ENCODE measurements at regions not wholly inside any gene's neighbourhood (a gene's known extent, or its start where the extent isn't known, plus 50 kb on each side); places are given as distances from the start of the nearest gene placed in this dataset.

GRCh38 chr12:24138041-24138440 lies 188.6 kb upstream of the SOX5 start:
- Histone ChIP-seq H3K4me1 (ENCODE audit: insufficient read depth) (peaks cover 15% of the 10 kb centered on the region), H3K36me3 (replicated peaks; ENCODE audit: insufficient read depth, low read depth) (no peaks in the 10 kb centered on the region), H3K27me3 (no peaks in the 10 kb centered on the region), H4K20me1 (ENCODE audit: insufficient read depth, poor library complexity, severe bottlenecking) (no peaks in the 10 kb centered on the region), H3K4me2 (no peak overlapping the region), H3K4me3 (no peak overlapping the region), H3K9me2 (replicated peaks; ENCODE audit: insufficient read depth) (no peaks in the 10 kb centered on the region), H3K79me2 (no peaks in the 10 kb centered on the region), H3K9me3 (ENCODE audit: low read depth) (no peaks in the 10 kb centered on the region), H3K27ac (no peak overlapping the region), H2AFZ (no peak overlapping the region)
- no peak for DNase-seq (ENCODE audit: low spot score)
- TF ChIP-seq CTCF (IDR thresholded peaks at IDR 0.05; ENCODE audit: poor library complexity) (no peak), EZH2 (IDR thresholded peaks at IDR 0.05; ENCODE audit: borderline replicate concordance) (no peak), EZH2phosphoT487 (IDR thresholded peaks at IDR 0.05; ENCODE audit: low read depth, severe bottlenecking, unreplicated experiment) (no peak)
- WGBS (ENCODE audit: low lambda C conversion rate, missing lambda C conversion rate): 90% methylated on average over 6 of the region's 6 CpGs

GRCh38 chr12:24135158-24135850 lies 185.8 kb upstream of the SOX5 start:
- Histone ChIP-seq H3K27me3 (no peaks in the 10 kb centered on the region), H3K4me1 (ENCODE audit: insufficient read depth) (peaks cover 15% of the 10 kb centered on the region), H3K4me3 (no peak overlapping the region), H3K79me2 (peaks cover 3% of the 10 kb centered on the region), H3K9me2 (replicated peaks; ENCODE audit: insufficient read depth) (no peaks in the 10 kb centered on the region), H3K36me3 (replicated peaks; ENCODE audit: insufficient read depth, low read depth) (no peaks in the 10 kb centered on the region), H2AFZ (no peak overlapping the region), H3K4me2 (peak overlapping the region; percentile 22), H3K9me3 (ENCODE audit: low read depth) (no peaks in the 10 kb centered on the region), H4K20me1 (ENCODE audit: insufficient read depth, poor library complexity, severe bottlenecking) (no peaks in the 10 kb centered on the region), H3K27ac (peak overlapping the region; percentile 27)
- WGBS (ENCODE audit: low lambda C conversion rate, missing lambda C conversion rate): 35% methylated on average over 5 of the region's 5 CpGs
- TF ChIP-seq CTCF (IDR thresholded peaks at IDR 0.05; ENCODE audit: poor library complexity) (no peak), EZH2phosphoT487 (IDR thresholded peaks at IDR 0.05; ENCODE audit: low read depth, severe bottlenecking, unreplicated experiment) (no peak), EZH2 (IDR thresholded peaks at IDR 0.05; ENCODE audit: borderline replicate concordance) (no peak)
- DNase-seq (ENCODE audit: low spot score): peak; percentile 13

GRCh38 chr12:24134092-24134491 lies 184.6 kb upstream of the SOX5 start:
- Histone ChIP-seq H3K79me2 (peaks cover 3% of the 10 kb centered on the region), H2AFZ (no peak overlapping the region), H3K4me3 (no peak overlapping the region), H3K27ac (no peak overlapping the region), H3K4me1 (ENCODE audit: insufficient read depth) (peaks cover 15% of the 10 kb centered on the region), H3K36me3 (replicated peaks; ENCODE audit: insufficient read depth, low read depth) (no peaks in the 10 kb centered on the region), H3K9me2 (replicated peaks; ENCODE audit: insufficient read depth) (no peaks in the 10 kb centered on the region), H4K20me1 (ENCODE audit: insufficient read depth, poor library complexity, severe bottlenecking) (no peaks in the 10 kb centered on the region), H3K9me3 (ENCODE audit: low read depth) (no peaks in the 10 kb centered on the region), H3K27me3 (no peaks in the 10 kb centered on the region), H3K4me2 (no peak overlapping the region)
- TF ChIP-seq EZH2 (IDR thresholded peaks at IDR 0.05; ENCODE audit: borderline replicate concordance) (no peak), CTCF (IDR thresholded peaks at IDR 0.05; ENCODE audit: poor library complexity) (no peak), EZH2phosphoT487 (IDR thresholded peaks at IDR 0.05; ENCODE audit: low read depth, severe bottlenecking, unreplicated experiment) (no peak)
- DNase-seq (ENCODE audit: low spot score): no peak
